ENCODE measurements at regions not wholly inside any gene's neighbourhood (a gene's known extent, or its start where the extent isn't known, plus 50 kb on each side); places are given as distances from the start of the nearest gene placed in this dataset. TPM values are rescaled to one million over a fixed set of nuclear protein-coding genes. Genes with fewer than 3 reads are reported as not detected.

GRCh38 chr3:59116233-59116537 is 66.4 kb upstream of the CFAP20DC start:
- Histone ChIP-seq H3K9ac (ENCODE audit: low read depth in 1 of 3, low read length in 3 of 3) (no peak overlapping the region), H3K27ac (ENCODE audit: low read depth, low read length) (no peak overlapping the region), H3K4me3 (ENCODE audit: low read length in 3 of 3) (no peak overlapping the region), H3K9me3 (ENCODE audit: control insufficient read depth in 3 of 3, low read length in 3 of 3) (no peaks in the 10 kb centered on the region), H3K36me3 (ENCODE audit: control insufficient read depth in 3 of 3, insufficient read depth in 3 of 3, low read length in 3 of 3) (no peaks in the 10 kb centered on the region), H3K4me1 (ENCODE audit: control insufficient read depth in 3 of 3, insufficient read depth in 3 of 3, low read length in 3 of 3) (no peaks in the 10 kb centered on the region), H3K27me3 (ENCODE audit: control insufficient read depth in 3 of 3, insufficient read depth in 3 of 3, low read length in 3 of 3) (no peaks in the 10 kb centered on the region)

- no peak overlapping the region for H3K9ac ChIP-seq (ENCODE audit: low read depth in 1 of 3, low read length in 3 of 3)
- no peak overlapping the region for H3K27ac ChIP-seq (ENCODE audit: low read depth, low read length)
- H3K27me3 ChIP-seq (ENCODE audit: control insufficient read depth in 3 of 3, insufficient read depth in 3 of 3, low read length in 3 of 3) = no peaks in the 10 kb centered on the region
- no peak overlapping the region for H3K4me3 ChIP-seq (ENCODE audit: low read length in 3 of 3)
- H3K36me3 ChIP-seq (ENCODE audit: control insufficient read depth in 3 of 3, insufficient read depth in 3 of 3, low read length in 3 of 3) = no peaks in the 10 kb centered on the region
- no peaks in the 10 kb centered on the region for H3K4me1 ChIP-seq (ENCODE audit: control insufficient read depth in 3 of 3, insufficient read depth in 3 of 3, low read length in 3 of 3)
- no peaks in the 10 kb centered on the region for H3K9me3 ChIP-seq (ENCODE audit: control insufficient read depth in 3 of 3, low read length in 3 of 3)
Measured at GRCh38 chr3:59115364-59116232, 65.8 kb upstream of the CFAP20DC start.

GRCh38 chr3:59107856-59108815 is 58.3 kb upstream of the CFAP20DC start:
- H3K4me1 ChIP-seq (ENCODE audit: control insufficient read depth in 3 of 3, insufficient read depth in 3 of 3, low read length in 3 of 3) = no peaks in the 10 kb centered on the region
- no peaks in the 10 kb centered on the region for H3K9me3 ChIP-seq (ENCODE audit: control insufficient read depth in 3 of 3, low read length in 3 of 3)
- H3K27ac ChIP-seq (ENCODE audit: low read depth, low read length) = no peak overlapping the region
- H3K36me3 ChIP-seq (ENCODE audit: control insufficient read depth in 3 of 3, insufficient read depth in 3 of 3, low read length in 3 of 3) = no peaks in the 10 kb centered on the region
- no peak overlapping the region for H3K9ac ChIP-seq (ENCODE audit: low read depth in 1 of 3, low read length in 3 of 3)
- H3K4me3 ChIP-seq (ENCODE audit: low read length in 3 of 3) = no peak overlapping the region
- H3K27me3 ChIP-seq (ENCODE audit: control insufficient read depth in 3 of 3, insufficient read depth in 3 of 3, low read length in 3 of 3) = no peaks in the 10 kb centered on the region

GRCh38 chr3:59106085-59106648 is 56.3 kb upstream of the CFAP20DC start:
- Histone ChIP-seq H3K4me3 (ENCODE audit: low read length in 3 of 3) (no peak overlapping the region), H3K9ac (ENCODE audit: low read depth in 1 of 3, low read length in 3 of 3) (no peak overlapping the region), H3K9me3 (ENCODE audit: control insufficient read depth in 3 of 3, low read length in 3 of 3) (no peaks in the 10 kb centered on the region), H3K4me1 (ENCODE audit: control insufficient read depth in 3 of 3, insufficient read depth in 3 of 3, low read length in 3 of 3) (no peaks in the 10 kb centered on the region), H3K27me3 (ENCODE audit: control insufficient read depth in 3 of 3, insufficient read depth in 3 of 3, low read length in 3 of 3) (no peaks in the 10 kb centered on the region), H3K36me3 (ENCODE audit: control insufficient read depth in 3 of 3, insufficient read depth in 3 of 3, low read length in 3 of 3) (no peaks in the 10 kb centered on the region), H3K27ac (ENCODE audit: low read depth, low read length) (no peak overlapping the region)

- Histone ChIP-seq H3K4me3 (ENCODE audit: low read length in 3 of 3) (no peak overlapping the region), H3K36me3 (ENCODE audit: control insufficient read depth in 3 of 3, insufficient read depth in 3 of 3, low read length in 3 of 3) (no peaks in the 10 kb centered on the region), H3K27ac (ENCODE audit: low read depth, low read length) (no peak overlapping the region), H3K27me3 (ENCODE audit: control insufficient read depth in 3 of 3, insufficient read depth in 3 of 3, low read length in 3 of 3) (no peaks in the 10 kb centered on the region), H3K4me1 (ENCODE audit: control insufficient read depth in 3 of 3, insufficient read depth in 3 of 3, low read length in 3 of 3) (no peaks in the 10 kb centered on the region), H3K9me3 (ENCODE audit: control insufficient read depth in 3 of 3, low read length in 3 of 3) (no peaks in the 10 kb centered on the region), H3K9ac (ENCODE audit: low read depth in 1 of 3, low read length in 3 of 3) (no peak overlapping the region)
Measured at GRCh38 chr3:59103552-59103951, 53.7 kb upstream of the CFAP20DC start.

GRCh38 chr3:59101231-59101736 is 51.5 kb upstream of the CFAP20DC start:
- no peaks in the 10 kb centered on the region for H3K27me3 ChIP-seq (ENCODE audit: control insufficient read depth in 3 of 3, insufficient read depth in 3 of 3, low read length in 3 of 3)
- no peaks in the 10 kb centered on the region for H3K4me1 ChIP-seq (ENCODE audit: control insufficient read depth in 3 of 3, insufficient read depth in 3 of 3, low read length in 3 of 3)
- no peaks in the 10 kb centered on the region for H3K36me3 ChIP-seq (ENCODE audit: control insufficient read depth in 3 of 3, insufficient read depth in 3 of 3, low read length in 3 of 3)
- no peak overlapping the region for H3K4me3 ChIP-seq (ENCODE audit: low read length in 3 of 3)
- no peaks in the 10 kb centered on the region for H3K9me3 ChIP-seq (ENCODE audit: control insufficient read depth in 3 of 3, low read length in 3 of 3)
- no peak overlapping the region for H3K27ac ChIP-seq (ENCODE audit: low read depth, low read length)
- H3K9ac ChIP-seq (ENCODE audit: low read depth in 1 of 3, low read length in 3 of 3) = no peak overlapping the region

Small RNA genes lying in the stretch of these regions (small RNA-seq; reads per million reads assigned to genes)
- not detected for gene RF00017

Measured in skeletal muscle tissue (tissue), 4 donors.